SH-SY5Y (cell line): ENCODE measurements at regions not wholly inside any gene's neighbourhood (a gene's known extent, or its start where the extent isn't known, plus 50 kb on each side); places are given as distances from the start of the nearest gene placed in this dataset.

Source experiments
- GATA2 ChIP-seq: IDR thresholded peaks from 2 replicates; pipeline ENCODE4 v1.6.1; 2011; ENCODE audit warnings: mild to moderate bottlenecking, low read depth, low read length
- GATA3 ChIP-seq: IDR thresholded peaks from 2 replicates; pipeline ENCODE4 v1.6.1; 2011; ENCODE audit warnings: low read depth, mild to moderate bottlenecking, low read length, moderate library complexity

- TF ChIP-seq GATA2 (no peak), GATA3 (no peak)
These were observed 139.4 kb downstream of the SLC38A4 start for GRCh38 chr12:46686267-46686942.
